ENCODE measurements at regions not wholly inside any gene's neighbourhood (a gene's known extent, or its start where the extent isn't known, plus 50 kb on each side); places are given as distances from the start of the nearest gene placed in this dataset.

GRCh38 chr3:74546426-74546825 is 68.0 kb downstream of the CNTN3 start:
- no peaks in the 10 kb centered on the region for H3K4me1 ChIP-seq
- no peak overlapping the region for H3K4me3 ChIP-seq
- no peaks in the 10 kb centered on the region for H3K27me3 ChIP-seq
- no peak for TF ChIP-seq CTCF (IDR thresholded peaks at IDR 0.05)
- no peaks in the 10 kb centered on the region for H3K36me3 ChIP-seq
- intact Hi-C loops (cut with DNase I): no loop called here
- no peak overlapping the region for H3K9ac ChIP-seq (ENCODE audit: low read depth in 2 of 2, low read length in 2 of 2)
- DNase-seq: no peak
- H3K9me3 ChIP-seq: no peaks in the 10 kb centered on the region
- H3K27ac ChIP-seq: no peak overlapping the region

GRCh38 chr3:74542441-74542840 is 72.0 kb downstream of the CNTN3 start:
- Histone ChIP-seq H3K4me1 (no peaks in the 10 kb centered on the region), H3K36me3 (no peaks in the 10 kb centered on the region), H3K4me3 (no peak overlapping the region), H3K27ac (no peak overlapping the region), H3K27me3 (no peaks in the 10 kb centered on the region), H3K9me3 (no peaks in the 10 kb centered on the region), H3K9ac (ENCODE audit: low read depth in 2 of 2, low read length in 2 of 2) (no peak overlapping the region)
- intact Hi-C loops (cut with DNase I): no loop called here
- TF ChIP-seq CTCF (IDR thresholded peaks at IDR 0.05): no peak
- DNase-seq: no peak

- Histone ChIP-seq H3K9ac (ENCODE audit: low read depth in 2 of 2, low read length in 2 of 2) (no peak overlapping the region), H3K27me3 (no peaks in the 10 kb centered on the region), H3K9me3 (no peaks in the 10 kb centered on the region), H3K4me3 (no peak overlapping the region), H3K4me1 (no peaks in the 10 kb centered on the region), H3K36me3 (no peaks in the 10 kb centered on the region), H3K27ac (no peak overlapping the region)
- no peak for DNase-seq
- TF ChIP-seq CTCF (IDR thresholded peaks at IDR 0.05): no peak
- intact Hi-C loops (cut with DNase I): no loop called here
Observed at GRCh38 chr3:74539876-74540275, 74.6 kb downstream of the CNTN3 start.

GRCh38 chr3:74538669-74539068 is 75.8 kb downstream of the CNTN3 start:
- Histone ChIP-seq H3K4me1 (no peaks in the 10 kb centered on the region), H3K27ac (no peak overlapping the region), H3K36me3 (no peaks in the 10 kb centered on the region), H3K9ac (ENCODE audit: low read depth in 2 of 2, low read length in 2 of 2) (no peak overlapping the region), H3K27me3 (no peaks in the 10 kb centered on the region), H3K9me3 (no peaks in the 10 kb centered on the region), H3K4me3 (no peak overlapping the region)
- TF ChIP-seq CTCF (IDR thresholded peaks at IDR 0.05): no peak
- no peak for DNase-seq
- intact Hi-C loops (cut with DNase I): no loop called here

GRCh38 chr3:74537857-74538256 is 76.6 kb downstream of the CNTN3 start:
- H3K4me3 ChIP-seq: no peak overlapping the region
- no peak overlapping the region for H3K27ac ChIP-seq
- H3K27me3 ChIP-seq: no peaks in the 10 kb centered on the region
- no peaks in the 10 kb centered on the region for H3K9me3 ChIP-seq
- TF ChIP-seq CTCF (IDR thresholded peaks at IDR 0.05): no peak
- intact Hi-C loops (cut with DNase I): no loop called here
- DNase-seq: no peak
- no peaks in the 10 kb centered on the region for H3K36me3 ChIP-seq
- no peak overlapping the region for H3K9ac ChIP-seq (ENCODE audit: low read depth in 2 of 2, low read length in 2 of 2)
- no peaks in the 10 kb centered on the region for H3K4me1 ChIP-seq

- H3K27me3 ChIP-seq: no peaks in the 10 kb centered on the region
- H3K9me3 ChIP-seq: no peaks in the 10 kb centered on the region
- H3K27ac ChIP-seq: no peak overlapping the region
- DNase-seq: no peak
- intact Hi-C loops (cut with DNase I): no loop called here
- no peak overlapping the region for H3K4me3 ChIP-seq
- no peaks in the 10 kb centered on the region for H3K36me3 ChIP-seq
- no peak for TF ChIP-seq CTCF (IDR thresholded peaks at IDR 0.05)
- H3K4me1 ChIP-seq: no peaks in the 10 kb centered on the region
- H3K9ac ChIP-seq (ENCODE audit: low read depth in 2 of 2, low read length in 2 of 2): no peak overlapping the region
Observed at GRCh38 chr3:74537164-74537563, 77.3 kb downstream of the CNTN3 start.
